HepG2 (cell line): ENCODE measurements at regions not wholly inside any gene's neighbourhood (a gene's known extent, or its start where the extent isn't known, plus 50 kb on each side); places are given as distances from the start of the nearest gene placed in this dataset.

ENCODE experiments used
- ATAC-seq: fragments of 200-7000 bp; cut with Tn5 transposase; 3 replicates; pipeline ENCODE4 v1.9.1; 2020; ENCODE audit warnings: mild to moderate bottlenecking, moderate library complexity
- BruUV-seq: library from RNA; stranded (reverse); fragments of 400-500 nt; replicated peaks from 2 replicates; lab custom pipeline; 2021; lab: Mats Ljungman, UMichigan
- CTCF ChIA-PET: fragments of 300-600 bp; formaldehyde crosslinking; extraction: SDS; loops from one replicate; lab custom pipeline; 2021; ENCODE audit warnings: low total read pairs, inconsistent platforms, low intra/inter-chr PET ratio; lab: Yijun Ruan, JAX
- POLR2A ChIA-PET: fragments of 350-600 bp; sonication (Branson Sonifier 250); formaldehyde crosslinking; loops from one replicate; lab custom pipeline; 2020; ENCODE audit warnings: antibody characterized with exemption, inconsistent platforms; lab: Yijun Ruan, JAX
- DNase-seq: peaks from one replicate; pipeline ENCODE4 v3.0.0-alpha.2; 2015; ENCODE audit warnings: low spot score
- FAIRE-seq: peaks from 3 replicates; lab custom pipeline; 2011; peaks lifted over from hg19 to GRCh38; lab: Jason Lieb, UNC
- H2AFZ ChIP-seq: one replicate; pipeline ENCODE4 v1.6.1; 2011; ENCODE audit warnings: low read length, inconsistent platforms
- H3K27ac ChIP-seq: fragments of 300-600 bp; 3 replicates; pipeline ENCODE4 v1.8.0; 2011; ENCODE audit warnings: mixed run types, mild to moderate bottlenecking, mixed read lengths, low read length, inconsistent platforms; ENCODE audit not compliant: insufficient read depth; ENCODE audit errors: extremely low read length
- H3K27me3 ChIP-seq, 2 experiments: fragments of 200-600 bp in 1 of 2; 2 replicates in 1 of 2; 3 replicates in 1 of 2; pipeline versions ENCODE4 v1.6.0 to v1.8.0; 2011; ENCODE audit warnings: low read length in 2 of 2, mild to moderate bottlenecking in 2 of 2, moderate library complexity in 2 of 2, inconsistent platforms in 1 of 2; ENCODE audit not compliant: insufficient read depth in 2 of 2, control insufficient read depth in 1 of 2
- H3K36me3 ChIP-seq, 2 experiments: fragments of 200-600 bp in 1 of 2; replicated peaks in 1 of 2; 2 replicates in 1 of 2; 3 replicates in 1 of 2; pipeline versions ENCODE4 v1.5.1 to v1.8.0; 2011; ENCODE audit warnings: low read length in 2 of 2, inconsistent platforms in 1 of 2; ENCODE audit not compliant: insufficient read depth in 2 of 2, control insufficient read depth in 1 of 2
- H3K4me1 ChIP-seq: 2 replicates; pipeline ENCODE4 v1.5.1; 2012; ENCODE audit warnings: low read length, inconsistent platforms; ENCODE audit not compliant: insufficient read depth
- H3K4me2 ChIP-seq: 2 replicates; pipeline ENCODE4 v1.6.0; 2011; ENCODE audit warnings: low read depth, low read length, inconsistent platforms
- H3K4me3 ChIP-seq, 3 experiments: fragments of 200-600 bp in 1 of 3; sonication (generic), shearing (Covaris generic) in 1 of 3; replicated peaks in 1 of 3; 2 replicates each; pipeline ENCODE4 v1.5.1; 2011 to 2016; ENCODE audit warnings: low read length in 3 of 3, inconsistent platforms in 2 of 3, low read depth in 2 of 3, mild to moderate bottlenecking in 2 of 3, control low read depth in 1 of 3, mixed read lengths in 1 of 3; ENCODE audit not compliant: insufficient read depth in 1 of 3
- H3K79me2 ChIP-seq: one replicate; pipeline ENCODE4 v1.6.1; 2011; ENCODE audit warnings: low read length, inconsistent platforms; ENCODE audit not compliant: insufficient read depth
- H3K9ac ChIP-seq: 2 replicates; pipeline ENCODE4 v1.6.0; 2011; ENCODE audit warnings: mild to moderate bottlenecking, low read depth, low read length, inconsistent platforms; ENCODE audit not compliant: insufficient read depth
- H3K9me3 ChIP-seq: 2 replicates; pipeline ENCODE4 v1.5.1; 2012; ENCODE audit warnings: mild to moderate bottlenecking, low read length
- H4K20me1 ChIP-seq: 2 replicates; pipeline ENCODE4 v1.6.0; 2011; ENCODE audit warnings: inconsistent platforms, mild to moderate bottlenecking, low read length, moderate library complexity; ENCODE audit not compliant: insufficient read depth
- HCFC1 ChIP-seq: fragments of 150-350 bp; IDR thresholded peaks from 2 replicates; pipeline ENCODE4 v1.6.1; 2014; ENCODE audit warnings: low read depth, low read length
- KLF9 ChIP-seq: IDR thresholded peaks from 2 replicates; pipeline ENCODE4 v1.6.1; 2016; ENCODE audit warnings: low read depth
- YEATS4 ChIP-seq: sonication (generic); formaldehyde crosslinking; IDR thresholded peaks from 2 replicates; pipeline ENCODE4 v1.4.0; 2020; ENCODE audit warnings: missing genetic modification reagents, borderline replicate concordance
- ZMYM4 ChIP-seq: sonication (generic); formaldehyde crosslinking; IDR thresholded peaks from 2 replicates; pipeline ENCODE4 v1.8.1; 2023; ENCODE audit warnings: mild to moderate bottlenecking, missing genetic modification reagents
- ZNF496 ChIP-seq: sonication (generic); formaldehyde crosslinking; IDR thresholded peaks from 2 replicates; pipeline ENCODE4 v1.8.1; 2023; ENCODE audit warnings: mild to moderate bottlenecking, moderate library complexity, missing genetic modification reagents; ENCODE audit not compliant: insufficient replicate concordance
- ZNF556 ChIP-seq: sonication (generic); formaldehyde crosslinking; IDR thresholded peaks from 2 replicates; pipeline ENCODE4 v1.4.0; 2020; ENCODE audit warnings: mild to moderate bottlenecking, missing genetic modification reagents, borderline replicate concordance
- WGBS: methylation state at CpG from one replicate; pipeline ENCODE4 v1.1.6; 2017; ENCODE audit warnings: low lambda C conversion rate; 5-methylcytosine and 5-hydroxymethylcytosine counted together
- in situ Hi-C: cut with HindIII; loops from 2 replicates; pipeline ENCODE4 v1.10.0; 2017; ENCODE audit warnings: low pct_unique_long_range_greater_than_20kb; ENCODE audit not compliant: extremely low pct_ligation_motif_present
- intact Hi-C: fragments of 100-400 bp; cut with micrococcal nuclease; formaldehyde crosslinking; loops from one replicate; pipeline ENCODE4 v1.10.0; 2022; ENCODE audit not compliant: unreplicated experiment
- TF ChIP-seq, protein P1 (sequence below): sonication (generic); formaldehyde crosslinking; IDR thresholded peaks from 2 replicates; pipeline ENCODE4 v1.8.0; 2022; ENCODE audit warnings: mild to moderate bottlenecking, missing genetic modification reagents, borderline replicate concordance

DNA sequence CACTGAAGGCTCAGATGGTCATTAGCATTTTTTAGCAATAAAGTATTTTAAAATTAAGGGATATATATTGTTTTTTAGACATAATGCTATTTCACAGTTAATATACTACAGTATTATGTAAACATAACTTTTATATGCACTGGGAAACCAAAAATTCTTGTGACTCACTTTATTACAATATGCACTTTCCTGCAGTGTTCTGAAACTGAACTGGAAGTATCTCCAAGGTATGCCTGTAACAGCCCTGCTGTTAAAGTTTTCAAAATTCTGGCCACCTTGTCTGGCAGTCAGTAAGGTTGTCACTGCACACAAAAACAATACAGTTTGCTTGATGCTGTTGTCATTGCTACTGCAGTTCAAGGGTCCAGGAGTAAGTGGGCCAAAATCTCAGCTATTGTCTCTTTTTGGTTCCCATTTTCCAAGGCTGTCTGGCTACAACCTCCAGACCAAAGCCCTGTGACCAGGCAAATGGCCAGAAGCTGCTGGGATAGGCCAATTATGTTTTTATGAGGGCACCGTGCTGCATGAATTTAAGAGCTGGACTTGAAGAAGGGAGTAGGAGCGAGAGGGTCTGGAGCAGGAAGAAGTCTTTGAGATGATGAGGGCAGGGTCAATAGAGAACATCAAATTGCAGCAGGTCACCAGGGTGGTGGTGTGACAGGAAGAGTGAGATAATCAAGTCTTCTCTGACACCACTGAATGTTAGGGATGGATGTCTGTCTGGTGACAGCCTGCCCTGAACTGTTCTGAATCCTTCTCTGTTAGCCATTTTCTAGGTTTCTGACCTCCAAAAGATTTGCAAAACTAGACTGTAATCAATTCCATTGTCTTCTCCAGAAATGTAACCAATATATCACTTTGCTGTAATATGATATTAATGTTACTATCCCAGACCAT, 82.3 kb upstream of the CACHD1 start:
- ChIA-PET POLR2A (no interaction called here), CTCF (no interaction called here)
- H3K79me2 ChIP-seq, result no peaks in the 10 kb centered on the region
- H2AFZ ChIP-seq, result no peak overlapping the region
- intact Hi-C loops (no loop called here), in situ Hi-C loops (no loop called here)
- no peaks in the 10 kb centered on the region for H3K36me3 ChIP-seq
- no peak for DNase-seq
- FAIRE-seq, result no peak
- H3K4me2 ChIP-seq, result no peak overlapping the region
- no peak for ATAC-seq
- no TSS peak for BruUV-seq
- no peak overlapping the region for H3K27ac ChIP-seq
- no peaks in the 10 kb centered on the region for H3K9me3 ChIP-seq
- H3K9ac ChIP-seq, result no peak overlapping the region
- H3K4me3 ChIP-seq, result no peak overlapping the region
- H4K20me1 ChIP-seq, result no peaks in the 10 kb centered on the region
- TF ChIP-seq, protein P1, sequence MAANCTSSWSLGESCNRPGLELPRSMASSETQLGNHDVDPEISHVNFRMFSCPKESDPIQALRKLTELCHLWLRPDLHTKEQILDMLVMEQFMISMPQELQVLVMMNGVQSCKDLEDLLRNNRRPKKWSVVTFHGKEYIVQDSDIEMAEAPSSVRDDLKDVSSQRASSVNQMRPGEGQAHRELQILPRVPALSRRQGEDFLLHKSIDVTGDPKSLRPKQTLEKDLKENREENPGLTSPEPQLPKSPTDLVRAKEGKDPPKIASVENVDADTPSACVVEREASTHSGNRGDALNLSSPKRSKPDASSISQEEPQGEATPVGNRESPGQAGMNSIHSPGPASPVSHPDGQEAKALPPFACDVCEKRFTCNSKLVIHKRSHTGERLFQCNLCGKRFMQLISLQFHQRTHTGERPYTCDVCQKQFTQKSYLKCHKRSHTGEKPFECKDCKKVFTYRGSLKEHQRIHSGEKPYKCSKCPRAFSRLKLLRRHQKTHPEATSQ (CRISPR knock-in tag), result no peak
- TF ChIP-seq ZNF556 (no peak), ZNF496 (CRISPR knock-in tag) (no peak), YEATS4 (no peak), ZMYM4 (CRISPR knock-in tag) (no peak), HCFC1 (no peak), KLF9 (CRISPR knock-in tag) (no peak)
- 21% methylated on average over 2 of the region's 2 CpGs for WGBS
- H3K27me3 ChIP-seq, result no peaks in the 10 kb centered on the region; a peak in 1 of 5 replicates
- H3K4me1 ChIP-seq, result no peaks in the 10 kb centered on the region
